ENCODE measurements at regions not wholly inside any gene's neighbourhood (a gene's known extent, or its start where the extent isn't known, plus 50 kb on each side); places are given as distances from the start of the nearest gene placed in this dataset.

- no peak for TF ChIP-seq CTCF (conservative IDR thresholded peaks at IDR 0.05; ENCODE audit: low read depth, low read length)
- no peak for TF ChIP-seq EZH2 (IDR thresholded peaks at IDR 0.05; ENCODE audit: low read length, unreplicated experiment)
Measured at GRCh38 chr22:49087716-49088601, 739.7 kb downstream of the BRD1 start.

All from PC-3 (cell line).